ENCODE measurements at regions not wholly inside any gene's neighbourhood (a gene's known extent, or its start where the extent isn't known, plus 50 kb on each side); places are given as distances from the start of the nearest gene placed in this dataset.

DNA sequence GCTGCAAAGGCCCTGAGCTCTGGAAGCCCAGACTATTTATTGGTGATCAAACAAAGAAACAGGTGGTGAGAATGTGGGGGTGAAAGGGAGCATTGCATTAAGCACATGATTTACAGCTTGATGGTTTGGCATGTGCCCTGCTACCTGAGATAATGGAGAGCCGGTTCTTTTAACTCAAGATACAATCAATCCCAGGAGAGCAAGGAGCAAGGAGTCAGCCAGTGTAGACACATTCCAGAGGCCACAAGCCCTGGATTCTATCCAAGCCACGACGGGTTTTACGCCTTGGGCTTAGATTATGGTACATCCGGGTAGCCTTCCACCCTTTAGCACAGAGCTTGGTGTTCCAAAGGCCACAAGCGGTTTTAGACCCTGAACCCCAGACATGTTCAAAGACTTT is 292.2 kb downstream of the CYLC2 start:
- FAIRE-seq: no peak
- Histone ChIP-seq H2AFZ (ENCODE audit: low read depth, low read length) (no peak overlapping the region), H3K9me3 (replicated peaks; ENCODE audit: control insufficient read depth, insufficient read depth, low read depth, low read length) (no peaks in the 10 kb centered on the region), H3K9me1 (ENCODE audit: control insufficient read depth, insufficient read depth, low read length) (no peaks in the 10 kb centered on the region), H3K36me3 (ENCODE audit: control insufficient read depth, insufficient read depth, low read length) (no peaks in the 10 kb centered on the region), H3K4me2 (ENCODE audit: insufficient read depth, low read length) (no peak overlapping the region), H3K4me1 (replicated peaks in 1 of 2; ENCODE audit: control insufficient read depth in 2 of 2, insufficient read depth in 2 of 2, low read length in 2 of 2) (no peaks in the 10 kb centered on the region), H3K79me2 (ENCODE audit: control insufficient read depth, insufficient read depth, low read length) (no peaks in the 10 kb centered on the region), H3K27me3 (ENCODE audit: control insufficient read depth in 2 of 2, insufficient read depth in 2 of 2, low read length in 2 of 2) (no peaks in the 10 kb centered on the region), H3K27ac (ENCODE audit: extremely low read depth, low read depth, low read length) (no peak overlapping the region), H4K20me1 (replicated peaks; ENCODE audit: control insufficient read depth, insufficient read depth, low read length) (no peaks in the 10 kb centered on the region), H3K9ac (ENCODE audit: insufficient read depth in 1 of 2, low read depth in 2 of 2, low read length in 2 of 2) (no peak overlapping the region), H3K4me3 (no peak overlapping the region)
- in situ Hi-C loops (cut with MboI): no loop called here
- BruUV-seq (replicated peaks): no TSS peak
- DNase-seq (ENCODE audit: extremely low read depth in 1 of 4, low spot score in 3 of 4): no peak
- no peak for ATAC-seq
- intact Hi-C loops (cut with micrococcal nuclease): no loop called here
- no peak for TF ChIP-seq ZBTB8A (IDR thresholded peaks at IDR 0.05; ENCODE audit: partially characterized antibody)
- no peak for TF ChIP-seq YY1 (IDR thresholded peaks at IDR 0.05; ENCODE audit: borderline replicate concordance in 1 of 3, control insufficient read depth in 1 of 3, extremely low read depth in 1 of 3, insufficient read depth in 3 of 3, insufficient read length in 1 of 3, insufficient replicate concordance in 2 of 3, low read depth in 1 of 3, low read length in 2 of 3)
- TF ChIP-seq, protein P1, sequence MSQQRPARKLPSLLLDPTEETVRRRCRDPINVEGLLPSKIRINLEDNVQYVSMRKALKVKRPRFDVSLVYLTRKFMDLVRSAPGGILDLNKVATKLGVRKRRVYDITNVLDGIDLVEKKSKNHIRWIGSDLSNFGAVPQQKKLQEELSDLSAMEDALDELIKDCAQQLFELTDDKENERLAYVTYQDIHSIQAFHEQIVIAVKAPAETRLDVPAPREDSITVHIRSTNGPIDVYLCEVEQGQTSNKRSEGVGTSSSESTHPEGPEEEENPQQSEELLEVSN (IDR thresholded peaks at IDR 0.05; ENCODE audit: borderline replicate concordance in 1 of 2, extremely low read depth in 1 of 2, insufficient read depth in 1 of 2, insufficient read length in 1 of 2, low read depth in 1 of 2, low read length in 1 of 2, poor library complexity in 1 of 2, severe bottlenecking in 1 of 2): no peak
- TF ChIP-seq SIX5 (IDR thresholded peaks at IDR 0.05; ENCODE audit: borderline replicate concordance in 1 of 2, insufficient read depth in 1 of 2, low read depth in 1 of 2, low read length in 2 of 2): no peak
- TF ChIP-seq ZNF644 (tag; IDR thresholded peaks at IDR 0.05; ENCODE audit: low read depth): no peak
- no peak for TF ChIP-seq RNF2 (IDR thresholded peaks at IDR 0.05)
- TF ChIP-seq MBD2 (IDR thresholded peaks at IDR 0.05; ENCODE audit: borderline replicate concordance, low read depth): no peak
- TF ChIP-seq, protein P2, sequence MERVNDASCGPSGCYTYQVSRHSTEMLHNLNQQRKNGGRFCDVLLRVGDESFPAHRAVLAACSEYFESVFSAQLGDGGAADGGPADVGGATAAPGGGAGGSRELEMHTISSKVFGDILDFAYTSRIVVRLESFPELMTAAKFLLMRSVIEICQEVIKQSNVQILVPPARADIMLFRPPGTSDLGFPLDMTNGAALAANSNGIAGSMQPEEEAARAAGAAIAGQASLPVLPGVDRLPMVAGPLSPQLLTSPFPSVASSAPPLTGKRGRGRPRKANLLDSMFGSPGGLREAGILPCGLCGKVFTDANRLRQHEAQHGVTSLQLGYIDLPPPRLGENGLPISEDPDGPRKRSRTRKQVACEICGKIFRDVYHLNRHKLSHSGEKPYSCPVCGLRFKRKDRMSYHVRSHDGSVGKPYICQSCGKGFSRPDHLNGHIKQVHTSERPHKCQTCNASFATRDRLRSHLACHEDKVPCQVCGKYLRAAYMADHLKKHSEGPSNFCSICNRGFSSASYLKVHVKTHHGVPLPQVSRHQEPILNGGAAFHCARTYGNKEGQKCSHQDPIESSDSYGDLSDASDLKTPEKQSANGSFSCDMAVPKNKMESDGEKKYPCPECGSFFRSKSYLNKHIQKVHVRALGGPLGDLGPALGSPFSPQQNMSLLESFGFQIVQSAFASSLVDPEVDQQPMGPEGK (CRISPR knock-in tag; IDR thresholded peaks at IDR 0.05; ENCODE audit: borderline replicate concordance): no peak
- TF ChIP-seq SREBF2 (CRISPR knock-in tag; IDR thresholded peaks at IDR 0.05): no peak
- TF ChIP-seq ZFP30 (CRISPR knock-in tag; IDR thresholded peaks at IDR 0.05; ENCODE audit: borderline replicate concordance): no peak
- no peak for TF ChIP-seq NR1H2 (CRISPR knock-in tag; IDR thresholded peaks at IDR 0.05)
- TF ChIP-seq RBM34 (IDR thresholded peaks at IDR 0.05; ENCODE audit: borderline replicate concordance, insufficient read depth, low read length): no peak
- ChIA-PET POLR2A (no interaction called here), CTCF (ENCODE audit: low intra/inter-chr PET ratio) (no interaction called here)
- WGBS (ENCODE audit: insufficient coverage, low coverage, missing lambda C conversion rate): 0% methylated on average over 6 of the region's 6 CpGs
